Germinal center (tissue), 1 donor: ENCODE measurements at regions not wholly inside any gene's neighbourhood (a gene's known extent, or its start where the extent isn't known, plus 50 kb on each side); places are given as distances from the start of the nearest gene placed in this dataset.

Experiments used
- DNase-seq: peaks from one replicate; pipeline ENCODE4 v3.0.0; 2012; ENCODE audit warnings: mixed read lengths, low spot score

DNA sequence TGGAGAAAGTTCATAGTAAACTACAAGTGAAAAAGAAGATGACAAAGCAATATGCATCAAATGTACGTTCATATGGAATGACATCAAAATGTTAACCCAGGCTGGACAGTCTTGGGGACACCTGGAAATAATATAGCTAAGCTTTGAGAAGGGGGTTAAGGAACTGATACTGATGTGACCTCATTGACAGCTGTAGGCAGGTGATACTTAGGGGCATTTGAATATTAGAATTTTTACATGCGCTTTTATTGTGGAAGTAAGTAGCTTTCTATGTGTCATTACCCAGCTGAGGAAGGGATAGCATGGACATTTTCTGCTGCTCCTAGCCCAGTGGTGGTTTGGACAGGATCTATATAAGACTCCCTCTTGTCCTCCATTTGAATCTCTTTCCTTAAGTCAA, 299.7 kb downstream of the CWC27 start:
- peak; percentile 18 for DNase-seq

DNA sequence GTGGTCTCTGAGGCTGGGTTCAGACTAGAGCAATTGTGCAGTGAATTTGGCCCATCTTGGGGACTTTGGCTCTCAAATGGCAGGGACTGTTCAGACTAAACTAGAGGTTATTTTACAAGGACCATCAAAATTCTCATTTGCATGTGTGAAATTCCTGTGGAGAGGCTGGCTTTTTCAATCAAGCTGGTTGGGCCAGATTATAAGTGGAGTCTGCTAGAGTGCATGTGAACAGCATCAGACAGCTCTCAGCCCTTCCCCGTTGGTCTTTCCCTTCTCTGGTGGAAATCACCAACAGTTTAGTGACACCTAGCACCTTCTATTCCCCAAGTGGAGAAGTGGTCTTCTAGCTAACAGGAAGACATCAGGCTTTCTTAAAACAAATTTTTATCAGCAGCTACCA, 301.3 kb downstream of the CWC27 start:
- no peak for DNase-seq

DNA sequence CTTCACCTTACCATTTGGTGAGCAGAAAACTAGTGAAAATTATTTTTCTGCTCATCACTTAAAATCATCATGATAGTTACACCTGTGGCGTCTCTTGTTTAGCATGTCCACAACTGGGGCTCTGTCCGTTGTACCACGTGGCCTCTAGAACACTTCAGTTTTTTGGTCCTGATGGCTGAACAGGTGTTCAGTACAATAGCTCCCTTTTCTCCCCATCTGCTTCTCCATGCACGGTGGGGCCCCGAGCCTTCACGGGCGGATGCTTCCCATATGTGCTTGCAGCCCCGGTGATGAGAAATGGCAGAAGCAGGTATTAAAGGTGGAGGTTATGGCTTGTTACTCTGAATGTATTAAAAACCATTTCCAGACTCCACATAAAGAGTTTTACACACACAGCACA, 304.1 kb downstream of the CWC27 start:
- DNase-seq = peak; percentile 54

DNA sequence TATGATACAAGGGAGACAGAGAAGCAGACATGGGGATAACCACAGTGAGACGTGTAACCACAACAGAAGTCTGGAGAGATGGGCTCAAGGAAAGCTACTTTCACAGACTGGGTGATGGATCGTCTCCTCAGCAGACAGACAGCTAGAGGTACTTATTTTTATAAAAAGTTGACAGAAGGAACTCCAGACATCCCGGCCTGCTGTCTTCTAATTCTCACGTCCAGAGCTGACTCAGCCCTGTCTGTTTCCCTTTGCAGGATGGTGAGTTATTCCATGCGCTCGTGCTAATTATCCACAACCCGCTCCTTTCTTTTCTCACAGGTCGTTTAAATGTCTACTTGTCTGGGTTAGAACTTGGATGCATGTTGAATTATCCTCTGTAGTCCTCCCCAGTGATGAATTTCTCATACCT, 304.5 kb downstream of the CWC27 start:
- no peak for DNase-seq

DNA sequence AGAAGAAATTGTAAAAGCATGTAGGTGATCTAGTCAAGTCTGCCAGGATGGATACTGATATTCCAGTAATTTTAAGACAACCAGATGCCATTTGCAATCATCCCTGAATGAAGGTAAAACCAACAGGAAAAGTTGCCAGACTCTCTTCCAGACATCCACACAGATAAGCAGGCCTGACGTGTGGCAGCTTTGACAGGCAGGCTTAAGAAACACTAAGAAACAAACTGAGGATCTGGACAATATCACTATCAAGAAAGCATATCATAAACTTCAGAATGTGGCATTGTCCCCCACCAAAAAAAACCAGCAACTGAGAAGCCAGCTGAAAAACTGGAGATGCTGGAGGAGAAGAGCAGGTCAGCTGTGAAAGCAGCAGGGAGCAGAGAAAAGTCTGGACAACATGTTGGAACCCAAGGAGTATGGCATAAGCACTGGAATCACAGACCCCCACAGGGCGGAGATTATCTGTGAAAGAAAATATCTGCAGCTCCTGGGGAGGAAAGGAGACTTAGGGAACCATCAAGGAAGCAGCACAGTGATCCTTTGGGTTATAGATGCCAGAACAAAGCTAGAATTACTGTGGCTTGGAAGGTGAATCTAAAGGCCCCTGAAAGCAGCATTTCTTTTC, 307.0 kb downstream of the CWC27 start:
- no peak for DNase-seq

DNA sequence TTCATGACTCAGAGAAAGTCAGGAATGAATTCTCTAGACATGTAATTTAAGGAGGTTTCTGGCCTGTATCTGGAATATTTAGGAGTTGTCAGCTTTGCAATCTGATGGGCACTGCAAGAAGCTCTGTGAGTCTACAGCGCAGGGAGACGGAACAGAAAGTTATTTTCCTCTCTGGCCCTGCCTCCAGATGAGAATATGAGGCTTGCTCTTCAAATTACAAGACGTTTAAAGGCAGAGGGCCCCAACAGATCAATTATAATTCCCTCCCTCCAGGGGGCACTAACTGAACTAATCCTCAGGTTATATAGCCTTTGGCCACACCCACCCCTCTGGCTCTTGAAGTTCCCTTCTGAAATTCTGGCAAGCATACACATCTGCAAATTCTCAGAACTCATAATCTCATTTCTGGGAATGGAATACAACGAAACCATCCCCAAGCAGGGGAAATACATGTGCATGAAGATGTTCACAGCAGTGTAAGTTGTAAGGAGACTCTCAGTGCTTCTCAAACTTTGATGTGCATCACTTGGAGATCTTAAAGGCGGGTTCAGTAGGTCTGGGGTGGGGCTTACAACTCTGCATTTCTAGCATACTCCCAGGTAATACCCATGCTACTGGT, 307.6 kb downstream of the CWC27 start:
- peak; percentile 71 for DNase-seq

DNA sequence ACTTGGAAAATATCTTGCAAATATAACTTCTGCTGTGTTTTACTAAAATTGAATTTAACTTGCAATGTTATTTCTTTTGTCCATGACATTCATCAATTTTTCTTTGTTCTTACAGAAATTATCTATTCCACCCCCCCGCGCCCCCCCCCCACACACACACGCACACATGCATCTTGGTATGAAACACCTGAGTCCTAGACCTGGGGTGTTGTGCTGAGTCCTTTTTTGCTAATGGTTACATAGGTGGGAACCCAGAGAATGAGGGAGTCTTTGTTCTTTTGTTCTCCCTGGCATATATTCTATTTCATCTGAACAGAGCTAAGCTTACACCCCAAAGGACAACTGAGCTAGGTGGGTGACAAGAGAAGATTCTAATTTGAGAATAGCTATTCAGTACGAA, 308.9 kb downstream of the CWC27 start:
- DNase-seq = no peak

DNA sequence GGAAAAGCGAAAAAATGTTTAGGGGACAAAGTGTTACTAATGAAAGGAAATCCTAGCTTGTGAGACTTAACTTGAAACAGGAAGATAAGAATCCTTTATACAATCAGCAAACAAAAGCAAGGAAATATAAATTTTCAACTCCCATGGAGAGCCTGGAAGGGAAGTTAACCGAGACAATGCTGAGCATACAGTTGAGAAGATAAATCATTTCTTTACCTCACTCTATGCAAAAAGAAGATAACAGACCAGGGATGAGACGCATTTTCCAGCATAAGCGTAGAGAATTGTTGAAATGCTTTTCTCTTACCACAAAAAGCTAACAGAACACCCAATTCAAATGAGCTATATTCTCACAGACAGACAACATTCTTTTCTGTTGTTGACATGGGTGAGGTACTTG, 309.6 kb downstream of the CWC27 start:
- DNase-seq = no peak

DNA sequence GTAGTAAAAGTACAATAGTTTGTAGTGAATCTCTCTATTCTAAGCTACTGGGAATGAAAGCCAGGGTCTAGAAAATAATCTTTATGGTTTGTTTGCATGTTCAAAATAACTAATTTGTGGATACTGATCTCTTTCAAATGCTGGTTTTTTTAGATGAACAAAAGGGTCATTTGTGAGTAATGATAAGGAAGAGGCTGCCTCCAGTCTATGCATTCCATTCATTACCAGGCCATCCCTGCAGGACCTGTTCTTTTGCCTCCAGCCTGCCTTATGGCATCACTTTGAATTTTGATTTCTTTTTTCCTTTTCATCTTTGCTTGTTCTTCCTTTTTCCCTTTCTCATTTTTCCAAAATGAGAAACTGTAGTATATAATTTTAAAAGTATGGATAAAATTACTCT, 312.3 kb downstream of the CWC27 start:
- no peak for DNase-seq

DNA sequence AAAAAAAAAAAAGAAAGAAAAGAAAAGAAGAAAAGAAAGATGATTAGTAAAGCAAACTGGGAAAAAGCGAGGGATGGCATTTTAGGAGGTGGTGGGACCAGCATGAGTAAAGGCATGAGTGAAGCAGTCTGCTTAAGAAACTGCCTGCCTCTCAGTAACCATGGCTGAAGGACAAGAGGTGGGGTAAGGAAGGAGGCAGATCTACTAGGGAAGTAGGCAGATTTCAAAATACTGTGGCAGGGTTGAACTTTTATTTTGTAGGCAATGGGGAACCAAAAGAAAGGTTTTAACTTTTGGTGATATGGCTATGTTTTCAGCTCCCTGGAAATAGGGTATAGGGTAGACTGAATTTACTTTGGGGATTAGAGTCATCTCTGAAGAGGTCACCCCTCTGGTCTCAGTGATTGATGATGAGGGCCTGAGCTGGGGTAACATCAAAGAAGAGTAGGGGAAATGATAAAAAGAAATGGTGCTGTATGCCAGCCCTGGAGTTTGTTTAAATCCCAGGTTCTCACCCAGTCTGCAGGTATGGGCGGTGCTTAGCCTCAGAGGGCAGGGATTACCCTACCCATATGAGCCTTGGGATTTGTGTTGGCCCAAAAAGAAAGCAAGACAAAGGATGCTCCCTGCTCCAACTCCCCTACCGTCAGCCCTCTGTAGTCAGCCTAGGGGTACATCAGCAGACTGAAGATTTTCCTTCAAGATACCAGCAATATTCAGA, 316.2 kb downstream of the CWC27 start:
- DNase-seq = no peak

DNA sequence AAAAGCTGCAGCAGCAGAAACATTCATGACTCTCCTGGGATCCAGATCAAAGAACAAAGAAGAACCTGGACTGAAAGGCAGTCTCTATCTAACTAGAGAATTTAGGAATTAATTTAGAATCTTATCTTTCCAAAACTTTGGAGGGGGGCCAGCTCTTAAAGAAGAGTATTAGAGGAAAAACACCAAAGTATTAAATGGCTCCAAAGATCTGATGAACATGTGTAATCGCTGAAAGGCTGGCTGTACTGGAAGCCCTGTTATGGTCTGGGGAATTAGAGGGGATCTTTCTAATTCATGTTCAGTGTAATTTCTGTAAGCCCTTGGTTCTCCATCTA, 316.8 kb downstream of the CWC27 start:
- DNase-seq = no peak

DNA sequence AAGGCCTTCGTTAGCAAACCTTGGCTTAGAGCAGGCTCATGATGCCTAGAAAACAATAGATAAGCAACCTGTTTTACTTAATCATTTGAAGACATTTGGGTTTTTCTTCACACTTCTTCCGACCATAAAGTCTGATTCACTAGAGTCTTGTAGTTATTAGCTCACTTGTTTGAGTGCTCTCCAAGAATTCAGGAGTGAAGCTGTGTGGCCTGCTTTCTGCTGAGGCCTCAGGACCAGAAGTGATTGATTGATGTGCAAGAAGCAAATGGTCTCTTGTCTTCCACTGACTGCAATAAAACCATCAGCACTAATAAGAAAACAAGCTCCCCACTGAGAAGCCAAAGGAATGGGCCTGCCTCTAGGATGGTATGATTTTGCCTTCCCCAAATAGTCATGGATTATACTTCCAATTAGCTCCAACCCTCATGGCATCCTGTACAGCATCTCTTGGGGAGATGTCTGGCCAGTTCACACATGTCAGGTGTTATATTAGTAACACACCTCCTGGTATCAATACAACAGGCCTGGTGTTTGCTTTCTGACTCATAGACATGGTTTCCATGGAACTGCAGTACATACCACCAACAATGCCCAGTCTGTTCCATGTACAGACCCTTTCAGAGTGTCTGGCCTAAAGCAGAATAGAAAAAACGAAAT, 317.6 kb downstream of the CWC27 start:
- DNase-seq = no peak

DNA sequence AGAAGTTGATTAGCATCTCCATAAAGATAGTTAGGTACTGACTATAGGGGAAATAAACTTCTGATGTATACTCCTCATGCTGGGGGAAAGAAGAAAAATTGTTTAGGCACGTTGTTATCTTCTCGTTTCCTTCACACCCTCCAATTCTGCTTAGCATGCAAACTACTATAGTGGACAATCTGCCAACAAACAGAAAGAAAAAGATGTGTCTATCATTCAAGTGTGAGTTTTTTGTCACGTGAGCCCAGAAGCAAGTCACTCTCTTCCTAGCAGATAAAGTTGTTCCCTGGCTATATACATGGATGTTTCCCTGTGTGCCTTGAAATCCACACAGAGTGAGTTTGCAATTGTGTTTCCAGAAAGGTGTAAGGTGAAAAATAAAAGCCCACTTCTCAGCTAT, 318.4 kb downstream of the CWC27 start:
- no peak for DNase-seq

DNA sequence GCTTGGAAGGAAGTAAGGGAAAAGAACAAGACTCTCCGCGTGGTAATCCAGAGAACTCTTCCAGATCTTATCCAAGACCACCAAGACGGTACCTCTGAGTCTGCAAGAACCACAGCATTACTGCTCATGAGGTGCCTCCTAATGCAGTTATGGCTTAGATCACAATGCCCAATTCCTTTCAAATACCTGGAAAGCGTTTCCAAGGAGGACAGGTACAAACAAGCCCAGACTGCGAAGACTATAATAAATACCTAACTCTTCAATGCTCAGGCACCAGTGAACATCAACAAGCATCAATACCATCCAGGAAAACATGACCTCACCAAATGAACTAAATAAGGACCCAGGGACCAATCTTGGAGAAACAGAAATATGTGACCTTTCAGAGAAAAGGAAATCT, 325.5 kb downstream of the CWC27 start:
- DNase-seq = no peak

DNA sequence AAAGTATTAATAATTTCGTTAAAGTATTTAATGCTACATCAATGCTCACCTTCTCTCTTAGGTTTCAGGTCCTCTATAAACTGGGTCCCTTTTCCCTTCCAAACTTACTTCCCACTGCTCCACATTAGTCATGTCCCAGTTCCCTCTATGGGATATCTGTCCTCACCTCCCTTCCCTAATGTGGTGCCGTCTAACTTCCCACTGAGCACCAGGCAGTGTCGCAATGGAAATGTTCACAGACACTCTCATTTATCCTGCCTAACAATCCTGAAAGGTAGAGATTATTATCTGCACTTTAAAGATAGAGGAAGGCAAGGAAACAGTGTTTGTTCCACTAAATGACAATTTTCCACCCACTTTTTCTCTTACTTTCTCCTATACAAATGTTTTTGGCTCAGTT, 329.7 kb downstream of the CWC27 start:
- DNase-seq = no peak
